Psoas muscle (tissue), 7 donors: ENCODE measurements at regions not wholly inside any gene's neighbourhood (a gene's known extent, or its start where the extent isn't known, plus 50 kb on each side); places are given as distances from the start of the nearest gene placed in this dataset.

Experiments
- ATAC-seq, 4 donors: fragments of 200-7000 bp; cut with Tn5 transposase; one replicate each; pipeline ENCODE4 v1.9.1; 2020; ENCODE audit warnings: moderate library complexity in 3 of 4, mild to moderate bottlenecking in 2 of 4
- DNase-seq, 2 donors: peaks; one replicate each; pipeline ENCODE4 v3.0.0-alpha.2; 2020
- H3K27ac ChIP-seq: fragments of 200-600 bp; one replicate; pipeline ENCODE4 v1.8.0; 2022
- H3K27me3 ChIP-seq, 3 donors: fragments of 200-600 bp in 1 of 3; one replicate each; pipeline versions ENCODE4 v1.6.1 to v1.8.0; 2013 to 2022; ENCODE audit warnings: low read length in 2 of 3, mild to moderate bottlenecking in 2 of 3, moderate library complexity in 1 of 3; ENCODE audit not compliant: insufficient read depth in 3 of 3
- H3K36me3 ChIP-seq, 2 donors: fragments of 200-600 bp in 1 of 2; one replicate each; pipeline versions ENCODE4 v1.6.1 to v1.8.0; 2013 to 2022; ENCODE audit warnings: low read depth in 1 of 2, mild to moderate bottlenecking in 1 of 2, moderate library complexity in 1 of 2; ENCODE audit not compliant: insufficient read depth in 1 of 2
- H3K4me1 ChIP-seq: fragments of 200-600 bp; one replicate; pipeline ENCODE4 v1.8.0; 2022
- H3K4me3 ChIP-seq: fragments of 200-600 bp; one replicate; pipeline ENCODE4 v1.8.0; 2022; ENCODE audit warnings: mild to moderate bottlenecking
- H3K9me3 ChIP-seq: fragments of 200-600 bp; one replicate; pipeline ENCODE4 v1.8.0; 2022
- CTCF ChIP-seq: fragments of 200-600 bp; IDR thresholded peaks from one replicate; pipeline ENCODE4 v1.8.0; 2022; ENCODE audit warnings: antibody characterized with exemption
- WGBS, 3 donors: extraction: QIAGEN DNeasy Blood & Tissue Kit; methylation state at CpG; one replicate each; pipeline versions ENCODE4 v1.1.6 to v1.1.7; 2013; 5-methylcytosine and 5-hydroxymethylcytosine counted together
- intact Hi-C, 2 donors: fragments of 100-400 bp; cut with DNase I; formaldehyde crosslinking; loops; one replicate each; pipeline versions ENCODE4 v1.11.0 to v1.14.2; 2022
- donor health status: healthy with polysubstance abuse.
- donor health status: DM: no; HTN: no; CAD: no; lungs with moderate emphysema.
- donor health status: Bipolar disorder and iron deficiency.
- donor health status: healthy.
- donor health status: DM: yes; HTN: yes; CAD: no.
- donor health status: DM: no; HTN: no; CAD: no.
- donor health status: DM: yes; HTN: yes; CAD: no.

- WGBS, 3 donors = 72 to 76% (median 76%) methylated on average over 1 of the region's 1 CpG
- H3K27ac ChIP-seq = no peak overlapping the region
- H3K4me1 ChIP-seq = no peaks in the 10 kb centered on the region
- TF ChIP-seq CTCF = no peak
- H3K36me3 ChIP-seq = no peaks in the 10 kb centered on the region
- intact Hi-C loops = no loop called here
- H3K9me3 ChIP-seq = no peaks in the 10 kb centered on the region
- no peak for DNase-seq
- no peak overlapping the region for H3K4me3 ChIP-seq
- no peak for ATAC-seq
- no peaks in the 10 kb centered on the region for H3K27me3 ChIP-seq
These were observed 632.6 kb downstream of the RPL10L start for GRCh38 chr14:46018846-46019420.

GRCh38 chr14:46008348-46008747 is 643.2 kb downstream of the RPL10L start:
- 73 to 75% (median 74%) methylated on average over 3 of the region's 3 CpGs for WGBS, 3 donors
- DNase-seq (no peak), ATAC-seq (no peak)
- Histone ChIP-seq H3K36me3 (no peaks in the 10 kb centered on the region), H3K27me3 (no peaks in the 10 kb centered on the region), H3K9me3 (no peaks in the 10 kb centered on the region), H3K4me3 (no peak overlapping the region), H3K4me1 (no peaks in the 10 kb centered on the region), H3K27ac (no peak overlapping the region)
- intact Hi-C loops = no loop called here
- TF ChIP-seq CTCF = no peak

- Histone ChIP-seq H3K4me1 (no peaks in the 10 kb centered on the region), H3K36me3 (no peaks in the 10 kb centered on the region), H3K27me3 (no peaks in the 10 kb centered on the region), H3K27ac (no peak overlapping the region), H3K9me3 (no peaks in the 10 kb centered on the region), H3K4me3 (no peak overlapping the region)
- 78 to 81% (median 80%) methylated on average over 2 of the region's 2 CpGs for WGBS, 3 donors
- intact Hi-C loops = no loop called here
- TF ChIP-seq CTCF = no peak
- DNase-seq (no peak), ATAC-seq (no peak)
These were observed 653.0 kb downstream of the RPL10L start for GRCh38 chr14:45998554-45998953.

GRCh38 chr14:45990252-45990651 is 661.3 kb downstream of the RPL10L start:
- no peak for DNase-seq

More at GRCh38 chr14:45990252-45990651, 661.3 kb downstream of the RPL10L start:
- Histone ChIP-seq H3K27ac (no peak overlapping the region), H3K9me3 (no peaks in the 10 kb centered on the region), H3K4me1 (no peaks in the 10 kb centered on the region), H3K36me3 (no peaks in the 10 kb centered on the region), H3K27me3 (no peaks in the 10 kb centered on the region), H3K4me3 (no peak overlapping the region)
- WGBS, 3 donors = 77 to 85% (median 83%) methylated on average over 3 of the region's 3 CpGs
- peak; percentile 17 for TF ChIP-seq CTCF
- ATAC-seq = no peak
- intact Hi-C loops = no loop called here
